ENCODE measurements at regions not wholly inside any gene's neighbourhood (a gene's known extent, or its start where the extent isn't known, plus 50 kb on each side); places are given as distances from the start of the nearest gene placed in this dataset.

DNA sequence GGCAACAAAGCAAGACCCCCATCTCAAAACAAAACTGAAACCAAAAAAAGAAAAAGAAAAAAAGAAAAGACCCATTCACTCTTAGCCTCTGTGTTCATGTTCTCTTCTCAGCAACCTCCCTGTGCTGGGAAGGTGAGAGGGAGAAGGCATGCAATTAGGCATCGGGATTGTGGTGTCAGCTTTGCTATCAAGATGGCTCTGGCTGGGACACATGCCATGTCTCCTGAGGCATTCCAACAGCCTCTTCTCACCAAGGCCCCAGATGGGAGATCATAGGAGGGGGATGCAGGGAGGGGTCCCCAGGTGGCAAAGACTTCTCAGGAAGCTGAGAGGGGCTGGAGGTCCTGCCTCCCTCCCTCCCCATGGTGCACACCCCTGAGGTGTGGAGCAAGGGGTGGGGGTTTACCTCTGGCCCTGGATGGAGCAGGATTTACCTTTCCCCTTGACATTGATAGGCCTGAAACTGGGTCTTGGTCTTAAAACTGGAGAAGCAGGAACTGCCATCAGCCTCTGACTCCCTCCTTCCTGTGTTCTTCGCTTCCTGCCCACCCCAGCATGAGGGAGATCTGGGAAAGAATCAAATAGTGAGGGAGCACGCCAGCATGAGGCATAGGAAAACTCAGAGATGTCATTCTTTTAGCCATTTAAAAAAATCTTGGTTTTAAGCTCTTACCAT, 96.2 kb upstream of the DUSP5 start:
- H3K9me2 ChIP-seq (replicated peaks; ENCODE audit: insufficient read depth, low read length) = no peaks in the 10 kb centered on the region
- no peak overlapping the region for H3K9ac ChIP-seq (ENCODE audit: low read length)
- no peak overlapping the region for H3K4me2 ChIP-seq (ENCODE audit: low read depth, low read length, poor library complexity, severe bottlenecking)
- H3K27me3 ChIP-seq (ENCODE audit: low read length) = no peaks in the 10 kb centered on the region
- no peaks in the 10 kb centered on the region for H4K20me1 ChIP-seq (ENCODE audit: low read depth, low read length)
- H3K36me3 ChIP-seq (ENCODE audit: low read length) = no peaks in the 10 kb centered on the region
- H2AFZ ChIP-seq (ENCODE audit: low read depth, low read length, severe bottlenecking) = no peak overlapping the region
- H3K4me3 ChIP-seq (ENCODE audit: insufficient read depth, low read length, poor library complexity, severe bottlenecking) = no peak overlapping the region
- no peaks in the 10 kb centered on the region for H3K79me2 ChIP-seq (ENCODE audit: insufficient read depth, low read length)
- no peaks in the 10 kb centered on the region for H3K9me3 ChIP-seq (ENCODE audit: insufficient read depth, low read length)
- no peak overlapping the region for H3K27ac ChIP-seq (ENCODE audit: low read depth, low read length)
- H3F3A ChIP-seq (ENCODE audit: insufficient read depth) = no peaks in the 10 kb centered on the region
- TF ChIP-seq, protein P1, sequence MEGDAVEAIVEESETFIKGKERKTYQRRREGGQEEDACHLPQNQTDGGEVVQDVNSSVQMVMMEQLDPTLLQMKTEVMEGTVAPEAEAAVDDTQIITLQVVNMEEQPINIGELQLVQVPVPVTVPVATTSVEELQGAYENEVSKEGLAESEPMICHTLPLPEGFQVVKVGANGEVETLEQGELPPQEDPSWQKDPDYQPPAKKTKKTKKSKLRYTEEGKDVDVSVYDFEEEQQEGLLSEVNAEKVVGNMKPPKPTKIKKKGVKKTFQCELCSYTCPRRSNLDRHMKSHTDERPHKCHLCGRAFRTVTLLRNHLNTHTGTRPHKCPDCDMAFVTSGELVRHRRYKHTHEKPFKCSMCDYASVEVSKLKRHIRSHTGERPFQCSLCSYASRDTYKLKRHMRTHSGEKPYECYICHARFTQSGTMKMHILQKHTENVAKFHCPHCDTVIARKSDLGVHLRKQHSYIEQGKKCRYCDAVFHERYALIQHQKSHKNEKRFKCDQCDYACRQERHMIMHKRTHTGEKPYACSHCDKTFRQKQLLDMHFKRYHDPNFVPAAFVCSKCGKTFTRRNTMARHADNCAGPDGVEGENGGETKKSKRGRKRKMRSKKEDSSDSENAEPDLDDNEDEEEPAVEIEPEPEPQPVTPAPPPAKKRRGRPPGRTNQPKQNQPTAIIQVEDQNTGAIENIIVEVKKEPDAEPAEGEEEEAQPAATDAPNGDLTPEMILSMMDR (IDR thresholded peaks at IDR 0.05; ENCODE audit: insufficient read depth, low read length, poor library complexity, severe bottlenecking) = no peak
- TF ChIP-seq EZH2phosphoT487 (conservative IDR thresholded peaks at IDR 0.05; ENCODE audit: low read length) = no peak

DNA sequence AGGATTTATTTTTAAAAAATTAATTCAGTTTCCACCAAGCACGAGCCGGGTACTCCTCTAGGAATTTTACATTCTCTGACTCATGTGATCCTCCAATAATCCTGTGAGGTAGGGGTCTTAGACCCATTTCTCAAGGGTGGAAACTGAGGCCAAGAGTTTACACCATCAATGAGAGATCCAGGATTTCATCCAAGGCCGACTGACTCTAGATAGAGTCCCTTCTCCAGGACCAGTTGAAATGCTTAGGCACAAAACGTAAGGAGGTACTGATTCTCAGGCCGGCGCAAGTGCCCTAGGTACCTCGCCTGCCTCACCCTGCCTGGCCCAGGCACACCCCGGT, 95.7 kb upstream of the DUSP5 start:
- TF ChIP-seq, protein P1 (IDR thresholded peaks at IDR 0.05; ENCODE audit: insufficient read depth, low read length, poor library complexity, severe bottlenecking) = no peak
- no peak for TF ChIP-seq EZH2phosphoT487 (conservative IDR thresholded peaks at IDR 0.05; ENCODE audit: low read length)
- Histone ChIP-seq H3K9ac (ENCODE audit: low read length) (no peak overlapping the region), H3F3A (ENCODE audit: insufficient read depth) (no peaks in the 10 kb centered on the region), H3K27ac (ENCODE audit: low read depth, low read length) (no peak overlapping the region), H3K4me2 (ENCODE audit: low read depth, low read length, poor library complexity, severe bottlenecking) (no peak overlapping the region), H4K20me1 (ENCODE audit: low read depth, low read length) (no peaks in the 10 kb centered on the region), H2AFZ (ENCODE audit: low read depth, low read length, severe bottlenecking) (no peak overlapping the region), H3K27me3 (ENCODE audit: low read length) (no peaks in the 10 kb centered on the region), H3K4me3 (ENCODE audit: insufficient read depth, low read length, poor library complexity, severe bottlenecking) (no peak overlapping the region), H3K9me2 (replicated peaks; ENCODE audit: insufficient read depth, low read length) (no peaks in the 10 kb centered on the region), H3K36me3 (ENCODE audit: low read length) (no peaks in the 10 kb centered on the region), H3K79me2 (ENCODE audit: insufficient read depth, low read length) (no peaks in the 10 kb centered on the region), H3K9me3 (ENCODE audit: insufficient read depth, low read length) (no peaks in the 10 kb centered on the region)

DNA sequence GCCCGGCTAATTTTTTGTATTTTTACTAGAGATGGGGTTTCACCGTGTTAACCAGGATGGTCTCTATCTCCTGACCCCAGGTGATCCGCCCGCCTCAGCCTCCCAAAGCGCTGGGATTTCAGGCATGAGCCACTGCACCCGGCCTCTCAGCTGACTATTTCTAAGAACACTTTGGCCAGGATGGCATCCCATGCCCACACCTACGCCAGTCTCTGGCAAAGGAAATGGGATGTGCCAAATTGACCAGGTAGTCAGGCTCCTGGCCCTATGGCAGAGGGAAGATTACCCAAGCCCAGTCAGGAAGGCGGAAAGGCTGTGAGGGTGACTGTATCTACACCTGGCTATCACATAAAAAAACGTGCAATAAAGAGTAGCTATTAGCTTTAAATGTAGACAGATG, 94.1 kb upstream of the DUSP5 start:
- Histone ChIP-seq H4K20me1 (ENCODE audit: low read depth, low read length) (no peaks in the 10 kb centered on the region), H3K9ac (ENCODE audit: low read length) (no peak overlapping the region), H3K9me2 (replicated peaks; ENCODE audit: insufficient read depth, low read length) (no peaks in the 10 kb centered on the region), H3K9me3 (ENCODE audit: insufficient read depth, low read length) (no peaks in the 10 kb centered on the region), H3K27ac (ENCODE audit: low read depth, low read length) (no peak overlapping the region), H3K4me3 (ENCODE audit: insufficient read depth, low read length, poor library complexity, severe bottlenecking) (no peak overlapping the region), H2AFZ (ENCODE audit: low read depth, low read length, severe bottlenecking) (no peak overlapping the region), H3K27me3 (ENCODE audit: low read length) (no peaks in the 10 kb centered on the region), H3K4me2 (ENCODE audit: low read depth, low read length, poor library complexity, severe bottlenecking) (no peak overlapping the region), H3K79me2 (ENCODE audit: insufficient read depth, low read length) (no peaks in the 10 kb centered on the region), H3F3A (ENCODE audit: insufficient read depth) (no peaks in the 10 kb centered on the region), H3K36me3 (ENCODE audit: low read length) (no peaks in the 10 kb centered on the region)
- TF ChIP-seq, protein P1 (IDR thresholded peaks at IDR 0.05; ENCODE audit: insufficient read depth, low read length, poor library complexity, severe bottlenecking) = no peak
- no peak for TF ChIP-seq EZH2phosphoT487 (conservative IDR thresholded peaks at IDR 0.05; ENCODE audit: low read length)
